ENCODE measurements at regions not wholly inside any gene's neighbourhood (a gene's known extent, or its start where the extent isn't known, plus 50 kb on each side); places are given as distances from the start of the nearest gene placed in this dataset.

DNA sequence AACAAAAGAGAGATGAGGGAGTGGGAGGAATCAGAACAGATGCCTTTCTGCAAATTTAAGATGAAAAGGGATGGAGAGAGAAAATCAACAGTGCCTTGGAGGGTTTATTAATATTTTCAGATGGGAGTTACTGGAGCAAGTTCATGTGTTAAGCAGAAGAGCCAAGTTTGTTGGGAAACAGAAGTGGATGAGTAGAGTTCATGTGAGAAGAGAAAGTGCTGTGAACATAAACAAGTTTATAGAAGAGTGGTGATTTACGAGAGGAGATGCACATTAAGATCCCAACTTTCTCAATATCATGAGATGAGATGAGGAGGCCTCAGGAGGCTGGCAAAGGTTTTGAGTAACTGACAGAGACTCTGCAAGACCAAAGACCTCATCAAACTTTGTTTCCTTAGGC is 274.1 kb upstream of the HTR2A start:
- no peaks in the 10 kb centered on the region for H3K9me3 Mint-ChIP-seq
- H3K27me3 Mint-ChIP-seq (ENCODE audit: low read depth) = no peaks in the 10 kb centered on the region
- no peak for TF ChIP-seq CTCF (IDR thresholded peaks at IDR 0.05; ENCODE audit: unreplicated experiment in 3 of 3)
- peaks cover 26% of the 10 kb centered on the region for H3K4me1 Mint-ChIP-seq
- no peaks in the 10 kb centered on the region for H3K36me3 Mint-ChIP-seq (ENCODE audit: low read depth)
- H3K27ac Mint-ChIP-seq = peak overlapping the region in 2 of 3 experiments; percentile 35 to 79
- no peak overlapping the region for H3K4me3 Mint-ChIP-seq

DNA sequence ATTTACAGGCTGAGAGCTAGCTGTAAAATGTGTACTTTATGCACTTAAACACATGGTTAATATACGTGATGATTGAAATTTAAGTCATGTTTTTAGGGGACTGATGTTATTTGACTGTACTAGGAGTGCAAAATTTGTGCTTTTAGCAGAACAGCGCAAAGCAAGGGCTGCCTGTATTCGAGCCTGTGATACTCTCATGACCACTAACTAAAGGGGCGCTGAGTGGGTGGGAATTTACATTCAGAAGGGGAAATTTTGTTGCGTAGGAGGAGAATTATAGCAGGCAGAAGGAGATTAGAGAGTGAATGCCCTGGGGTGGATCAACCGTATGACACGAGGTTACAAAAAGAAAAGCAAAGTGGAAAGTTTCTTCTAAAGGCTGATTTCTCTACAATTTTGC is 271.8 kb upstream of the HTR2A start:
- Mint-ChIP-seq H3K27ac (peak overlapping the region; percentile 20 to 50 (median 34)), H3K4me3 (peak overlapping the region in 2 of 3 experiments; percentile 2 to 31), H3K36me3 (ENCODE audit: low read depth) (no peaks in the 10 kb centered on the region), H3K4me1 (peaks cover 26% of the 10 kb centered on the region), H3K9me3 (no peaks in the 10 kb centered on the region), H3K27me3 (ENCODE audit: low read depth) (no peaks in the 10 kb centered on the region)
- TF ChIP-seq CTCF (IDR thresholded peaks at IDR 0.05; ENCODE audit: unreplicated experiment in 3 of 3) = no peak

GRCh38 chr13:47168066-47168465 is 271.2 kb upstream of the HTR2A start:
- Mint-ChIP-seq H3K36me3 (ENCODE audit: low read depth) (no peaks in the 10 kb centered on the region), H3K4me1 (peaks cover 26% of the 10 kb centered on the region), H3K9me3 (no peaks in the 10 kb centered on the region), H3K27me3 (ENCODE audit: low read depth) (no peaks in the 10 kb centered on the region), H3K4me3 (peak overlapping the region in 1 of 3 experiments; percentile 42), H3K27ac (peak overlapping the region in 2 of 3 experiments; percentile 50 to 75)
- no peak for TF ChIP-seq CTCF (IDR thresholded peaks at IDR 0.05; ENCODE audit: unreplicated experiment in 3 of 3)

DNA sequence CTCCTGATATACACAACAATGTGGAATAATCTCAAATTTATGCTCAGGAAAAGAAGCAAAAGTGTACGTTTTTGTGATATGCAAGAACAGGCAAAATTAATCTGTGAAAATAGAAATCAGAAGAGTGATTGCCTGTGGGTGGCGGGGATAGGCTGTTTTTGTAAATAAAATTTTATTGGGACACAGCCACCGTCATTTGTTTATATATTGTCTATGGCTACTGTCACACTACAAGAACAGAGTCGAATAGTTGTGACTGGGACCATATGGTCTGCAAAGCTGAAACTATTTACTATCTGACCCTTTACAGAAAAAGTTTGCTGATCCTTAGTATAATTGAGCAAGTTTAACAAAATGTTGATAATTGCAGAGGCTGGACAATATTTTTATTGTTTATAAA is 269.5 kb upstream of the HTR2A start:
- no peak for TF ChIP-seq CTCF (IDR thresholded peaks at IDR 0.05; ENCODE audit: unreplicated experiment in 3 of 3)
- H3K9me3 Mint-ChIP-seq = no peaks in the 10 kb centered on the region
- no peaks in the 10 kb centered on the region for H3K36me3 Mint-ChIP-seq (ENCODE audit: low read depth)
- H3K4me1 Mint-ChIP-seq = peaks cover 23% of the 10 kb centered on the region
- H3K27ac Mint-ChIP-seq = peak overlapping the region in 1 of 3 experiments; percentile 40
- H3K27me3 Mint-ChIP-seq (ENCODE audit: low read depth) = no peaks in the 10 kb centered on the region
- H3K4me3 Mint-ChIP-seq = no peak overlapping the region

- no peak for TF ChIP-seq CTCF (IDR thresholded peaks at IDR 0.05; ENCODE audit: unreplicated experiment in 3 of 3)
- Mint-ChIP-seq H3K4me3 (no peak overlapping the region), H3K4me1 (peaks cover 7% of the 10 kb centered on the region), H3K36me3 (ENCODE audit: low read depth) (peaks cover 4% of the 10 kb centered on the region), H3K27ac (no peak overlapping the region), H3K27me3 (ENCODE audit: low read depth) (no peaks in the 10 kb centered on the region), H3K9me3 (peaks cover 6% of the 10 kb centered on the region)
Observed at GRCh38 chr13:47159853-47160550, 263.1 kb upstream of the HTR2A start.

DNA sequence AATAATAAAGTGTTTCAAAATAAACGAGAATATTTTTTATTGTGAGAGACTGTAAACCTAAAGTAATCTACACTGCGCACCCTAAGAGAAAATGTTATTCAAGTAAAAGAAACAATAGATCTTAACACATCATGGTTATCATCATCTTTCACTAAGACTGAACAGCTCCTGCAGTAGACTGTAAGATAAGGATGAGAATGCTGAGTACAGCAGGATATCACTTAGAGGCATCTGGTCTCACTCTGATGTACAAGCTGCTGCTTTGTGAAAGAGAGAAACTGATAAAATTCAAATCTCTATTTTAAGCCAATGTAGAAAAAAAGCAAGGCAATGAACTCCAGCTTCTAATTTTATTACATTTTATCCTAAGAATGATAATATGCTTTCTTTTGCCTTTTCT is 261.7 kb upstream of the HTR2A start:
- peaks cover 6% of the 10 kb centered on the region for H3K9me3 Mint-ChIP-seq
- H3K27ac Mint-ChIP-seq = no peak overlapping the region
- no peak overlapping the region for H3K4me3 Mint-ChIP-seq
- H3K36me3 Mint-ChIP-seq (ENCODE audit: low read depth) = peaks cover 4% of the 10 kb centered on the region
- no peaks in the 10 kb centered on the region for H3K27me3 Mint-ChIP-seq (ENCODE audit: low read depth)
- peaks cover 7% of the 10 kb centered on the region for H3K4me1 Mint-ChIP-seq
- TF ChIP-seq CTCF (IDR thresholded peaks at IDR 0.05; ENCODE audit: unreplicated experiment in 3 of 3) = no peak

Data from nephron (organoid).